Type B pancreatic cell (in vitro differentiated cells): ENCODE measurements at regions not wholly inside any gene's neighbourhood (a gene's known extent, or its start where the extent isn't known, plus 50 kb on each side); places are given as distances from the start of the nearest gene placed in this dataset.

Experiments used
- DNase-seq: peaks from one replicate; pipeline ENCODE4 v3.0.0; 2021; ENCODE audit warnings: mixed read lengths; ENCODE audit not compliant: unreplicated experiment; ENCODE audit errors: extremely low spot score
- H3K27ac Mint-ChIP-seq: 2 replicates; pipeline ENCODE4 v1.8.0; 2021; ENCODE audit warnings: mild to moderate bottlenecking, mixed read lengths
- H3K27me3 Mint-ChIP-seq: 2 replicates; pipeline ENCODE4 v1.8.0; 2021; ENCODE audit warnings: mixed read lengths
- H3K36me3 Mint-ChIP-seq: 2 replicates; pipeline ENCODE4 v1.8.0; 2021; ENCODE audit warnings: mixed read lengths
- H3K4me1 Mint-ChIP-seq: one replicate; pipeline ENCODE4 v1.8.0; 2021; ENCODE audit warnings: mixed read lengths; ENCODE audit not compliant: unreplicated experiment
- H3K4me3 Mint-ChIP-seq: 2 replicates; pipeline ENCODE4 v1.8.0; 2021; ENCODE audit warnings: mild to moderate bottlenecking, mixed read lengths
- H3K9me3 Mint-ChIP-seq: 2 replicates; pipeline ENCODE4 v1.8.0; 2021; ENCODE audit warnings: mixed read lengths
- CTCF ChIP-seq: fragments of 200-600 bp; sonication (generic); conservative IDR thresholded peaks from 2 replicates; pipeline ENCODE4 v1.5.0; 2021; ENCODE audit warnings: antibody characterized with exemption, mild to moderate bottlenecking

GRCh38 chr9:89872426-89872912 is 267.7 kb downstream of the GADD45G start:
- Mint-ChIP-seq H3K4me1 (peaks cover 8% of the 10 kb centered on the region), H3K27me3 (no peaks in the 10 kb centered on the region)

GRCh38 chr9:89872913-89873707 is 268.3 kb downstream of the GADD45G start:
- Mint-ChIP-seq H3K9me3 (no peaks in the 10 kb centered on the region), H3K4me1 (peaks cover 8% of the 10 kb centered on the region), H3K36me3 (no peaks in the 10 kb centered on the region), H3K4me3 (no peak overlapping the region), H3K27ac (no peak overlapping the region), H3K27me3 (no peaks in the 10 kb centered on the region)
- no peak for TF ChIP-seq CTCF
- peak; percentile 64 for DNase-seq

More at GRCh38 chr9:89872426-89872912, 267.7 kb downstream of the GADD45G start:
- DNase-seq: no peak
- no peak overlapping the region for H3K4me3 Mint-ChIP-seq
- no peak for TF ChIP-seq CTCF
- H3K27ac Mint-ChIP-seq: no peak overlapping the region
- no peaks in the 10 kb centered on the region for H3K9me3 Mint-ChIP-seq
- H3K36me3 Mint-ChIP-seq: no peaks in the 10 kb centered on the region

GRCh38 chr9:89873801-89874200 is 269.0 kb downstream of the GADD45G start:
- no peak overlapping the region for H3K27ac Mint-ChIP-seq
- H3K27me3 Mint-ChIP-seq: no peaks in the 10 kb centered on the region
- peaks cover 8% of the 10 kb centered on the region for H3K4me1 Mint-ChIP-seq
- no peak overlapping the region for H3K4me3 Mint-ChIP-seq
- DNase-seq: peak; percentile 52
- no peaks in the 10 kb centered on the region for H3K36me3 Mint-ChIP-seq
- no peaks in the 10 kb centered on the region for H3K9me3 Mint-ChIP-seq
- no peak for TF ChIP-seq CTCF

GRCh38 chr9:89874351-89875321 is 269.8 kb downstream of the GADD45G start:
- Mint-ChIP-seq H3K36me3 (no peaks in the 10 kb centered on the region), H3K9me3 (no peaks in the 10 kb centered on the region), H3K27me3 (no peaks in the 10 kb centered on the region), H3K4me3 (no peak overlapping the region), H3K27ac (no peak overlapping the region), H3K4me1 (peaks cover 8% of the 10 kb centered on the region)
- DNase-seq: peak; percentile 48
- no peak for TF ChIP-seq CTCF

- H3K36me3 Mint-ChIP-seq: no peaks in the 10 kb centered on the region
- H3K27me3 Mint-ChIP-seq: no peaks in the 10 kb centered on the region
- peak; percentile 49 for DNase-seq
- no peak for TF ChIP-seq CTCF
- no peak overlapping the region for H3K4me3 Mint-ChIP-seq
- no peak overlapping the region for H3K27ac Mint-ChIP-seq
- H3K4me1 Mint-ChIP-seq: peaks cover 8% of the 10 kb centered on the region
- H3K9me3 Mint-ChIP-seq: no peaks in the 10 kb centered on the region
These were observed 272.5 kb downstream of the GADD45G start for GRCh38 chr9:89877051-89878002.
